ENCODE measurements at regions not wholly inside any gene's neighbourhood (a gene's known extent, or its start where the extent isn't known, plus 50 kb on each side); places are given as distances from the start of the nearest gene placed in this dataset.

DNA sequence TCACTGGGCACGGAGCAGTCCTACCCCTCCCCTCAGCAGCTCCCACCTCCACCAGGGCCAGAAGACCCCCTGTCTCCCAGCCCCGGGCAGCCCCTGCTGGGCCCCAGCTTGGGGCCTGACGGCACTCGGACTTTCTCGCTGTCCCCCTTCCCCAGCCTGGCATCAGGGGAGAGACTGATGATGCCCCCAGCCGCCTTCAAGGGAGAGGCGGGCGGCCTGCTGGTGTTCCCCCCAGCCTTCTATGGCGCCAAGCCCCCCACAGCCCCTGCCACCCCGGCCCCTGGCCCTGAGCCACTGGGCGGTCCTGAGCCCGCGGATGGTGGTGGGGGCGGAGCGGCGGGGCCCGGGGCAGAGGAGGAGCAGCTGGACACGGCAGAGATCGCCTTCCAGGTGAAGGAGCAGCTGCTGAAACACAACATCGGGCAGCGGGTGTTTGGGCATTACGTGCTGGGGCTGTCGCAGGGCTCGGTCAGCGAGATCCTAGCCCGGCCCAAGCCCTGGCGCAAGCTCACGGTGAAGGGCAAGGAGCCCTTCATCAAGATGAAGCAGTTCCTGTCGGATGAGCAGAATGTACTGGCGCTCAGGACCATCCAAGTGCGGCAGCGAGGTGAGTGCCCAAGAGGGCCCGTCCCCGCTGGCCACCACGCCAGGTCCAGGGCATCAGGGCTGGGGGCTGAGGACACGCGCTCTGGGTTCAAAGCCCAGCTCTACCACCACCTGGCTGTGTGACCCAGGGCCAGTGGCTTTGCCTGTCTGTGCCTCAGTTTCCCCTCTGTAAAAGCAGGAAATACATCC is 58.6 kb downstream of the PHETA1 start:
- POLR2A ChIA-PET = no interaction called here
- H3K27ac ChIP-seq (ENCODE audit: extremely low read depth, low read depth, low read length) = no peak overlapping the region
- no peaks in the 10 kb centered on the region for H3K9me3 ChIP-seq (ENCODE audit: control insufficient read depth, insufficient read depth, low read depth, low read length)
- H3K4me3 ChIP-seq (ENCODE audit: low read depth, low read length) = no peak overlapping the region
- TF ChIP-seq TCF7L2 (IDR thresholded peaks at IDR 0.05; ENCODE audit: borderline replicate concordance, low read depth, low read length) = no peak
- no peak for TF ChIP-seq ZFP3 (tag by site-specific recombination; IDR thresholded peaks at IDR 0.05; ENCODE audit: low read depth)
- no peak for TF ChIP-seq ZNF571 (tag by site-specific recombination; IDR thresholded peaks at IDR 0.05)
- TF ChIP-seq, protein P1, sequence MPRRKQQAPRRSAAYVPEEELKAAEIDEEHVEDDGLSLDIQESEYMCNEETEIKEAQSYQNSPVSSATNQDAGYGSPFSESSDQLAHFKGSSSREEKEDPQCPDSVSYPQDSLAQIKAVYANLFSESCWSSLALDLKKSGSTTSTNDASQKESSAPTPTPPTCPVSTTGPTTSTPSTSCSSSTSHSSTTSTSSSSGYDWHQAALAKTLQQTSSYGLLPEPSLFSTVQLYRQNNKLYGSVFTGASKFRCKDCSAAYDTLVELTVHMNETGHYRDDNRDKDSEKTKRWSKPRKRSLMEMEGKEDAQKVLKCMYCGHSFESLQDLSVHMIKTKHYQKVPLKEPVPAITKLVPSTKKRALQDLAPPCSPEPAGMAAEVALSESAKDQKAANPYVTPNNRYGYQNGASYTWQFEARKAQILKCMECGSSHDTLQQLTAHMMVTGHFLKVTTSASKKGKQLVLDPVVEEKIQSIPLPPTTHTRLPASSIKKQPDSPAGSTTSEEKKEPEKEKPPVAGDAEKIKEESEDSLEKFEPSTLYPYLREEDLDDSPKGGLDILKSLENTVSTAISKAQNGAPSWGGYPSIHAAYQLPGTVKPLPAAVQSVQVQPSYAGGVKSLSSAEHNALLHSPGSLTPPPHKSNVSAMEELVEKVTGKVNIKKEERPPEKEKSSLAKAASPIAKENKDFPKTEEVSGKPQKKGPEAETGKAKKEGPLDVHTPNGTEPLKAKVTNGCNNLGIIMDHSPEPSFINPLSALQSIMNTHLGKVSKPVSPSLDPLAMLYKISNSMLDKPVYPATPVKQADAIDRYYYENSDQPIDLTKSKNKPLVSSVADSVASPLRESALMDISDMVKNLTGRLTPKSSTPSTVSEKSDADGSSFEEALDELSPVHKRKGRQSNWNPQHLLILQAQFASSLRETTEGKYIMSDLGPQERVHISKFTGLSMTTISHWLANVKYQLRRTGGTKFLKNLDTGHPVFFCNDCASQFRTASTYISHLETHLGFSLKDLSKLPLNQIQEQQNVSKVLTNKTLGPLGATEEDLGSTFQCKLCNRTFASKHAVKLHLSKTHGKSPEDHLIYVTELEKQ (tag by site-specific recombination; IDR thresholded peaks at IDR 0.05; ENCODE audit: borderline replicate concordance) = no peak
- TF ChIP-seq ZFP69B (tag by site-specific recombination; IDR thresholded peaks at IDR 0.05) = no peak
- TF ChIP-seq ZSCAN23 (tag by site-specific recombination; IDR thresholded peaks at IDR 0.05) = no peak
- TF ChIP-seq ZNF146 (tag by site-specific recombination; IDR thresholded peaks at IDR 0.05) = no peak
- no peak for TF ChIP-seq ZNF2 (tag by site-specific recombination; IDR thresholded peaks at IDR 0.05)
- no peak for TF ChIP-seq ZNF211 (tag by site-specific recombination; IDR thresholded peaks at IDR 0.05; ENCODE audit: low read depth)
- no peak for TF ChIP-seq GLI4 (tag by site-specific recombination; IDR thresholded peaks at IDR 0.05)
- no peak for TF ChIP-seq ZFHX2 (tag by site-specific recombination; conservative IDR thresholded peaks at IDR 0.05)
- TF ChIP-seq ZNF311 (tag by site-specific recombination; IDR thresholded peaks at IDR 0.05; ENCODE audit: borderline replicate concordance) = no peak
- CTCF ChIA-PET = interaction anchor here (1.1 to 2.8 kb wide), 2 partner anchors 8 to 11 kb away, joined by 3 to 9 read pairs; no protein-coding TSS in a partner anchor
- no peaks in the 10 kb centered on the region for H3K36me3 ChIP-seq (ENCODE audit: control insufficient read depth in 2 of 2, insufficient read depth in 1 of 2, low read length in 2 of 2)
- no peaks in the 10 kb centered on the region for H3K4me1 ChIP-seq (ENCODE audit: control insufficient read depth, insufficient read depth, low read length)

DNA sequence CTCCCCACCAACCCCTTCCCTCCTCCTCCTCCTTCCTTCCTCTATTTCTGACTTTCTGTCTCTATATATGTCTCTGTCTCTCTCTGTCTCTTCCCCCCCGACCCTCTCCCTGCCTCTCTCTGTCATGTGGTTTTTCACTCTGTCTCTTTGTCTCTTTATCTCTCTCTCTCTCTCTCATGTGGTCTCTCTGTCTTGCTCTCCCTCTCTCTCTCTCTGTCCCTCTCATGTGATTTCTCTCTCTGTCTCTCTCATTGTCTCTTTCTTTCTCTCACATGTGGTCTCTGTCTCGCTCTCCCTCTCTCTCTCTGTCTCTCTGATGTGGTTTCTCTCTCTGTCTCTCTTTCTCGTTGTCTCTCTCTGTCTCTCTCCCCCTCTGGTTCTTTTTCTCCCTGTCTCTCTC is 59.3 kb downstream of the PHETA1 start:
- Histone ChIP-seq H3K4me1 (ENCODE audit: control insufficient read depth, insufficient read depth, low read length) (no peaks in the 10 kb centered on the region), H3K27ac (ENCODE audit: extremely low read depth, low read depth, low read length) (no peak overlapping the region), H3K9me3 (ENCODE audit: control insufficient read depth, insufficient read depth, low read depth, low read length) (no peaks in the 10 kb centered on the region), H3K36me3 (ENCODE audit: control insufficient read depth in 2 of 2, insufficient read depth in 1 of 2, low read length in 2 of 2) (no peaks in the 10 kb centered on the region), H3K4me3 (ENCODE audit: low read depth, low read length) (no peak overlapping the region)
- ChIA-PET POLR2A (no interaction called here), CTCF (interaction anchor here (0.7 to 2.8 kb wide), 2 partner anchors 10 to 39 kb away, joined by 3 to 9 read pairs; no protein-coding TSS in a partner anchor)
- TF ChIP-seq, protein P2, sequence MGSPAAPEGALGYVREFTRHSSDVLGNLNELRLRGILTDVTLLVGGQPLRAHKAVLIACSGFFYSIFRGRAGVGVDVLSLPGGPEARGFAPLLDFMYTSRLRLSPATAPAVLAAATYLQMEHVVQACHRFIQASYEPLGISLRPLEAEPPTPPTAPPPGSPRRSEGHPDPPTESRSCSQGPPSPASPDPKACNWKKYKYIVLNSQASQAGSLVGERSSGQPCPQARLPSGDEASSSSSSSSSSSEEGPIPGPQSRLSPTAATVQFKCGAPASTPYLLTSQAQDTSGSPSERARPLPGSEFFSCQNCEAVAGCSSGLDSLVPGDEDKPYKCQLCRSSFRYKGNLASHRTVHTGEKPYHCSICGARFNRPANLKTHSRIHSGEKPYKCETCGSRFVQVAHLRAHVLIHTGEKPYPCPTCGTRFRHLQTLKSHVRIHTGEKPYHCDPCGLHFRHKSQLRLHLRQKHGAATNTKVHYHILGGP (tag by site-specific recombination; IDR thresholded peaks at IDR 0.05) = peak; percentile 20; the same call in 1 of the 2 replicates
- TF ChIP-seq ZXDB (tag by site-specific recombination; IDR thresholded peaks at IDR 0.05) = no peak
- peak; percentile 94 for TF ChIP-seq ZNF596 (tag by site-specific recombination; IDR thresholded peaks at IDR 0.05)
- peak; percentile 52; the same call in 1 of the 2 replicates for TF ChIP-seq ZNF366 (tag by site-specific recombination; conservative IDR thresholded peaks at IDR 0.05)

DNA sequence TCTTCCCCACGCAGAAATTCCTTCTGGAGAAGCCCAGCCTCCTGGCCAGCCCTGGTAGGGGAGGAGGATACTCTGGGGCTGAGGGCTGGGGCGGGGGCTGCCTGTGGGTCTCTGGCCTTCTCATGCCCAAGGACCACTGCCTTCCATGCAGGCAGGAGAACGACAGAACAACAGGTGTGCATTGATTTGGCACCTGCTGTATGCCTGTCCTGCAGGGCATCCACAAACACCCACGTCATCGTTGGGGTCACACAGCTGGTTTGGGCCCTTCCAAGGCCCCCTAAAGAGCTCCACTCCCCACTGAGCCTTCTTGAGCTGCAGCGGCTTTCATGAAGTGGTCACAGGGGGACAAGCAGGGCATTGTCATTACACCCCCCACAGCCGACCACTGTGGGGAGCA is 60.4 kb downstream of the PHETA1 start:
- Histone ChIP-seq H3K4me3 (ENCODE audit: low read depth, low read length) (no peak overlapping the region), H3K9me3 (ENCODE audit: control insufficient read depth, insufficient read depth, low read depth, low read length) (no peaks in the 10 kb centered on the region), H3K36me3 (ENCODE audit: control insufficient read depth in 2 of 2, insufficient read depth in 1 of 2, low read length in 2 of 2) (no peaks in the 10 kb centered on the region), H3K27ac (ENCODE audit: extremely low read depth, low read depth, low read length) (no peak overlapping the region), H3K4me1 (ENCODE audit: control insufficient read depth, insufficient read depth, low read length) (no peaks in the 10 kb centered on the region)
- ChIA-PET POLR2A (no interaction called here), CTCF (interaction anchor here (0.6 to 0.9 kb wide), 2 partner anchors 10 to 50 kb away, joined by 4 read pairs; no protein-coding TSS in a partner anchor)
- TF ChIP-seq, protein P3, sequence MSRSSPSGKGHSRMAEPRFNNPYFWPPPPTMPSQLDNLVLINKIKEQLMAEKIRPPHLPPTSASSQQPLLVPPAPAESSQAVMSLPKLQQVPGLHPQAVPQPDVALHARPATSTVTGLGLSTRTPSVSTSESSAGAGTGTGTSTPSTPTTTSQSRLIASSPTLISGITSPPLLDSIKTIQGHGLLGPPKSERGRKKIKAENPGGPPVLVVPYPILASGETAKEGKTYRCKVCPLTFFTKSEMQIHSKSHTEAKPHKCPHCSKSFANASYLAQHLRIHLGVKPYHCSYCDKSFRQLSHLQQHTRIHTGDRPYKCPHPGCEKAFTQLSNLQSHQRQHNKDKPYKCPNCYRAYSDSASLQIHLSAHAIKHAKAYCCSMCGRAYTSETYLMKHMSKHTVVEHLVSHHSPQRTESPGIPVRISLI (tag by site-specific recombination; IDR thresholded peaks at IDR 0.05) = no peak
- TF ChIP-seq, protein P4, sequence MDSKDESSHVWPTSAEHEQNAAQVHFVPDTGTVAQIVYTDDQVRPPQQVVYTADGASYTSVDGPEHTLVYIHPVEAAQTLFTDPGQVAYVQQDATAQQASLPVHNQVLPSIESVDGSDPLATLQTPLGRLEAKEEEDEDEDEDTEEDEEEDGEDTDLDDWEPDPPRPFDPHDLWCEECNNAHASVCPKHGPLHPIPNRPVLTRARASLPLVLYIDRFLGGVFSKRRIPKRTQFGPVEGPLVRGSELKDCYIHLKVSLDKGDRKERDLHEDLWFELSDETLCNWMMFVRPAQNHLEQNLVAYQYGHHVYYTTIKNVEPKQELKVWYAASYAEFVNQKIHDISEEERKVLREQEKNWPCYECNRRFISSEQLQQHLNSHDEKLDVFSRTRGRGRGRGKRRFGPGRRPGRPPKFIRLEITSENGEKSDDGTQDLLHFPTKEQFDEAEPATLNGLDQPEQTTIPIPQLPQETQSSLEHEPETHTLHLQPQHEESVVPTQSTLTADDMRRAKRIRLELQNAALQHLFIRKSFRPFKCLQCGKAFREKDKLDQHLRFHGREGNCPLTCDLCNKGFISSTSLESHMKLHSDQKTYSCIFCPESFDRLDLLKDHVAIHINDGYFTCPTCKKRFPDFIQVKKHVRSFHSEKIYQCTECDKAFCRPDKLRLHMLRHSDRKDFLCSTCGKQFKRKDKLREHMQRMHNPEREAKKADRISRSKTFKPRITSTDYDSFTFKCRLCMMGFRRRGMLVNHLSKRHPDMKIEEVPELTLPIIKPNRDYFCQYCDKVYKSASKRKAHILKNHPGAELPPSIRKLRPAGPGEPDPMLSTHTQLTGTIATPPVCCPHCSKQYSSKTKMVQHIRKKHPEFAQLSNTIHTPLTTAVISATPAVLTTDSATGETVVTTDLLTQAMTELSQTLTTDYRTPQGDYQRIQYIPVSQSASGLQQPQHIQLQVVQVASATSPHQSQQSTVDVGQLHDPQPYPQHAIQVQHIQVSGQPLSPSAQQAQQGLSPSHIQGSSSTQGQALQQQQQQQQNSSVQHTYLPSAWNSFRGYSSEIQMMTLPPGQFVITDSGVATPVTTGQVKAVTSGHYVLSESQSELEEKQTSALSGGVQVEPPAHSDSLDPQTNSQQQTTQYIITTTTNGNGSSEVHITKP (tag by site-specific recombination; IDR thresholded peaks at IDR 0.05) = no peak
- TF ChIP-seq ZIC2 (tag by site-specific recombination; IDR thresholded peaks at IDR 0.05) = peak; percentile 18; the same call in 1 of the 2 replicates

Measured in HEK293 (cell line).